HG03066 (cell line): ENCODE measurements at regions not wholly inside any gene's neighbourhood (a gene's known extent, or its start where the extent isn't known, plus 50 kb on each side); places are given as distances from the start of the nearest gene placed in this dataset.

ENCODE experiments used
- ATAC-seq: cut with Tn5 transposase; IDR thresholded peaks from one replicate; pipeline ENCODE4 v1.9.1; 2021; ENCODE audit warnings: low read depth; ENCODE audit not compliant: unreplicated experiment

DNA sequence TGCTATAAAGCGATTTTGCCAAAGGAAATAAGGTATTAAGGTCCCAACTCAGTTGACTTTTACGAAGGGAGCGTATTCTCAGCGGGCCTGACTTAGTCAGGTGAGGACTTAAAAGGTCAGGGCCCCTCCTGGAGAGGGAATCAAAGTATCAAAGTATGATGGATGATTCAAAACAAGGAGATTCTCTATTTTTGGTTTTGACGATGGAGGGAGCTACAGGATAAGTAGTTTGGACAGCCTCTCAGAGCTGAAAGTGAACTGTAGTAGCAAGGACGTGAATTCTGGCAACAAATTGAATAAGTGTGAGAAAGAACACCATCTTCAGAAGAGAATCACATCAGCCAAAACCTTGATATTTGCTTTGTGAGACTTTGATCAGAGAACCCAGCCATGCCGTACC lies 1186.5 kb downstream of the SI start:
- no peak for ATAC-seq

DNA sequence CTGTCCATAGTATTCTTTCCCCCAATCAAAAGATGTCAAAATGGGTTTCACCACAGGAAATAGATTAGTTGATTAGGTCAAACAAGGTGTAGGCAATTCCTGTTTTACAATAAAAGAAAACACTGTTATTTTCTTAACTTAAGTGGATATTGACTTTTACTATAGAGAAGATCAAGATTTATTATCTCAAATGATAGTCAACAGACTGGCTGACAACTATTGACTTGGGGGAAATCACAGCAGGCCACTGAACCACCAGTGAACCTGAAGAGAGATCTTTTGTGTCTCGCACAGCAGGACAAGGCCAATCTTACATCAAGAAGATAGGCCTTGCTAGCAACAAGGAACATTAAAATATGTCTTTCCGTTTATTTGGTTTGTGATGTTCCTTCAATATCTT lies 1187.6 kb downstream of the SI start:
- no peak for ATAC-seq

DNA sequence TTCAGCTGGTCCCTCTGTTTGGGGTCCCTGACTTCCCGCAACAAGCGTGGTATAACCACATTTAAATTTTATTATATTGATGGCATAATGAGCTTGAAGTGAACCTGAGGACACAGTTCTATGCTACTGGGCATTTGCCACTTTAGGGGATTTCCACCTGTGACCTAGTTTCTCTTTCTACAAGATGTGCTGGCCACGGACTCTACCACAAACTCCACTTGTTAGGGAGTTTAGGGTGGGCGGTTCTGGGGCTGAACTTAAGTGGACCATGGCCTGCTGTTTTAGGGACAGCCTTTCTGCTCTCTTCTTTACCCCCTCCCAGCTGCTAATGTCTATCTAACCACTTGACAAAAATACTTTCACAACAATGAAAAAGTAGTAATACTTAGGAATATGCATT lies 1199.1 kb downstream of the SI start:
- no peak for ATAC-seq

DNA sequence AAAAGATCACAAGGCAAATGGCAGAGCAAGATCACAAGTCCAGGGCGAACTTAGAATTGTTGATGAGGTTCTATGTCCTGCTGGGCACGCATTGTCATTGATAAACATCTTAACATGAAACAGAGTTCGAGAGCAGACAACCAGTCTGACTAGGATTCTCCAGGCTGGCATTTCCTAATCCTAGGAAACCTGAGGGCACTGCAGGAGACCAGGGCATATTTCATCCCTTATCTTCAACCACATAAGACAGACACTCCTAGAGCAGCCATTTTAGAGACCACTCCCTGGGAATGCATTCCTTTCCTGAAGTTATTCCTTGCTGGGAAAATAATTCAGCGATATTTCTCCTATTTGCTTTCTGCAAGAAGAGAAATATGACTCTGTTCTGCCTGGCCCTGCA lies 1199.9 kb downstream of the SI start:
- ATAC-seq = no peak

DNA sequence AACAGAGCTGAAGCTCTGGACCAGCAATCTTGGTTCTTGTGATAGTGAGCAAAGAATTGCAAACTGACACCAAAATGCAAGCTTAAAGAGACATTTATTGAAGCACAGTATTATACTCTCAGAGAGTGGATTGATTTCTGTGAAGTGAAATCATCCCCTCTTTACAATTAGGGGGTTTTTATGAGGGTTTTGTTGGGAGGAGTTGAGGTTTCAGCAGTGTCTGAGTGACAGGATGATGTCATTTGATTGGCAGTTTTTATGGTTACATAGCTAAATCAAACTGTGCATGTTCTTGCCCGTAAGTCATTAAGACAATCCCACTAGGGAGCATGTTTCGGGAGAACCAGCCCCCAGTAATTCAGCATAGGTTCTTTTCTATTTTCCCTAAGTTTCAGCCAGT lies 1200.5 kb downstream of the SI start:
- no peak for ATAC-seq

DNA sequence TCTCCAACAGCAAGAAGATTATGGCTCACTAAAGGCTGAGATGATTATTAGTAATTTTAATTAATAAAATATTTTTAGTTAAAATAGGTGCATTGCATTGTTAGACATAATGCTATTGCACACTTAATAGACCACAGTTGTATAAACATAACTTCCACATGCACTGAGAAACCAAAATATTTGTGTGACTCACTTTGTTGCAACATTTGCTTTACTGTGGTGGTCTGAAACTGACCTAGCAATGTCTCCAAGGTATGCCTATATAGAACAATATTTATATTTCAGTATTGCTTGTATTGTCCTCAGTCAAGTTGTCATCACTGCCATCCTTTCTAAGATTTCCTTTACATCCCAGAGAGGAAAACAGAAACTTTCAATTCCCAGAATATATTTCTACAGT lies 1215.2 kb downstream of the SI start:
- ATAC-seq = no peak

DNA sequence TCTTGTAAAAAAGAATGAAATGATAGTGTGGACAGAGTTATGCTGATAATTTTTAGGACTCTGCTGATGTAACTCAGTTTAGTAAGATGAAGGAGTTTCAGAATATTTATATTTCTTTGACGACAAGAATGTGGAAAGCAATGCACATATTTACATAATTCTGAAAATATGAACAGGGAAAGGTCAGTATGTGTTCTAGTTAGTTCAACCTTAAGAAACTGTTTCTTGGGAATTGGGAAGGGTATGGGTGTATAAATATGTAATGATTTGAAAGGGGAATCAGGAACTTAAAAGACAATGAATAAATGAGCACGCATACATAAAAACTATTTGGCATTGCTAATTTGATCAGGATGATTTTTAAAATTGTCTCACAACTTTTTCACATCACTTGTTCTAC lies 1226.1 kb downstream of the SI start:
- ATAC-seq = no peak

DNA sequence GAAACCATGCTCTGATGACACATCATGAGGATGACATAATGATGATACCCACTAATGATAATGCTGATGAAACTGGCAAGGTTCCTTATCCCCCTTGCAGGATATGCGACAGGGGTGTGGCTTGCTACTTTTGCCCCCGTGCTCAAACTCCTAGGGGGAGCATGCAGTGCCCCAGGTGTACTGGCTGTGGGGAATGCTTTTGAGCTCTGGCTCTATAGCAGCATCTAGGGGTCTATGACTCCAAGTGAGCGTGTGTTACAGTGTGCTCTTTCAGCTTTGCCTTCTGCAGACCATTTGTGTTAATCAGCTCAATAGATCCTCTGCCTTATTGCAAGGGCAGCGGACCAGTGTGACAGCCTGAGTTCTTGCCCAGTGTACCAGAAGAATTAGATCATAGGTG lies 1239.5 kb downstream of the SI start:
- ATAC-seq = no peak

DNA sequence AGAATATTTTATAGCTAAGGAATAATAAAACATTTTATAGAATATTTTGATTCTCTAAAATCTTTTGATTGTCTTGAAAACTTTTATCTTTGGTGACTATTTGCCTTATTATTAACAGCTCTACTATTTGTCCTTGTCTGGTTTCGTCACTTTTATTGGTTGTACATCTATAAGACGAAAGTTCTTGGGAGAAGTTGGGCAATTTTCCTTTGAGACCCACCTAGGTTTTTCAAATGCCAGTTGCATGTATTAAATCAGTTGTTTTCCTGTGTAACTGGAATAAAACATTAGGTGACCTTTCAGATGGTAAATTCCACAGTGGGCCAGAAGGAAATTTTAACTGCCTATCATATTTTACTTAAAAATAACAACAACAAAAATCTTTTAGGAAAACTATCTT lies 1245.7 kb downstream of the SI start:
- ATAC-seq = no peak

DNA sequence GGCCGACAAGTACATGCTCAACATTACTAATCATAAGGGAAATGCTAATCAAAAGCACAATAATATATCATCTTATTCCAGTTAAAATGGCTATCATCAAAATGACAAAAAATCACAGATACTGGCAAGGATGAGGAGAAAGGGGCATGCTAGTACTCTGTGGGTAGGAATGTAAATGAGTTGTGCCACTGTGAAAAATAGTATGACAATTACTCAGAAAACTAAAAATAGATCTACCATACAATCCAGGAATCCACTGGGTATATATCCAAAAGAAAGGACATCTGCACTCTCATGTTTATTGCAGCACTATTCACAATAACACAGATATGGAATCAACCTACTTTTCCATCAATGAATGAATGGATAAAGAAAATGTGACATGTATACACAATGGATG lies 1256.5 kb downstream of the SI start:
- ATAC-seq = no peak

DNA sequence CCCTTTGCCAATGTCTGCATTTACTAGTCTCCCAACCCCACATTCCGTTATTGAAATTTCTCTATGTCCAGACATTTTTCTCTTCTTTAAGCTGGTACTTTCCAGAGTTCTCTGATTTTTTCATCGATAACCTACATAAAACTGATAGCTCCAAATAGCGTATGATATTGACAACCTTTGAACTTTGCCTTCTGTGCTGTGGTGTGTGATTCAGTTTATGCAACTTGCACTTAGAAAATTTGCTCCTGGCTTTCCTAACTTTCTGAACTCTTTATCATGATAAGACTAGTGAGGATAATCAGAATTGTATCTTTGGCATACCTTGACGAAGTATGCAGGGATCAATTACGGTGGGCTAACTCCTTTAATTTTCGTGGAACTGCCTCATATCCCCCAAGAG lies 1261.3 kb downstream of the SI start:
- no peak for ATAC-seq

DNA sequence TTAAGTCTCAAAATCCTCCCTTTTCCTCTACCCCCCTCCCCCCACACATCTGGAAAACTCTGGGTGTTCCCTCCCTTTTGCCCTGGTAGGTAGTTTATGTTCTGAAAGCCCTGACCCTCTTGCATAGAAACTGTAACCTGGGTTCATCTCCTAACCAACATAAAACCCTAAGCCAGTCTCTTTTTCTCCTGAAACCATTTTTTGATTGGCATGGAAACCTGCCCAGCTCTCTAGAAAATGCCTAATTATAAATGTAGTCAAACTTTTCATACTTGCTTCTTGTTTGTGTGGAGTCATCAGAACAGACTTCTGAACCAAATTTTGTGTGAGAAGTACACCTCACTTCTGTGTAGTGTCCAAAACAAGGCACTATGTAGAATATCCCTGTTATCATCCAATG lies 1264.4 kb downstream of the SI start:
- ATAC-seq = no peak

DNA sequence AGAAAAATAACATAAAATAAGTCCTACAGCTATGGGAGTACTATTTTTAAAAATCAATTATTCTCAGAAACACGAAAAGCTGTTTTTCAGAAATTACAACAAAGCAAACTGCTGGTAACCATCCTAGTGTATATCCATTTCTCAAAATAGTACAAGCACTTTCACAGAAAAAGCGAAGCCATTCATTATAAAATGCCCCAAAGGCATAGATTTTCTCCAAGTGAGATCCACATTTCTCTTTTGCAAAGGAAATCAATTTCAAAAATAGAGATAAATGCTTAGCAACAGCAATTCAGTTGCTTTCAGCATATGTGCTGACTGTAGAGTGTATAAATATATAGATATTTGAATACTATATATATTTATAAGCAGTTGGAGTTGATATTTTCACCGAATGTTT lies 1266.3 kb downstream of the SI start:
- no peak for ATAC-seq

DNA sequence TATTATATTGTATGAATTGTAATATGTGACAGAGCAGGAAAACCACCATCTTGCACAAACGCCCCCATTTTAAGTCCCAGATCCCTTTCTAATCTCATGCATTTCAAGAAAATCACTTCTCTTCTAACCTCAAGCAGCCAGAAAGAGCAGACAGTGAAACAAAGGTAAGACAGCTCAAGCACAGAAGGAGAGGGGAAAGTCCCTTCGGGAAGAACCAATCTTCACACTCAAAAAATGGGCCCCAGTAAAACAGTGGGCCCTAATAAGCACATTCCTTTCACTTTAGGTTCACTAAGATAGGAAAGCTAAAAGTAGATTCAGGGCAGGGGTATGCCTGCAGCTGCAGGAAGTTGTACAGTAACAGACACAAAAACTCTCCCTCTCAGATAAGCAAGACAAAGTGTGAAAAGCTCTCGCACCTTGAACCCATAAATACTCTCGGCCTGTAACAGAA lies 1268.7 kb downstream of the SI start:
- ATAC-seq = peak; percentile 73

DNA sequence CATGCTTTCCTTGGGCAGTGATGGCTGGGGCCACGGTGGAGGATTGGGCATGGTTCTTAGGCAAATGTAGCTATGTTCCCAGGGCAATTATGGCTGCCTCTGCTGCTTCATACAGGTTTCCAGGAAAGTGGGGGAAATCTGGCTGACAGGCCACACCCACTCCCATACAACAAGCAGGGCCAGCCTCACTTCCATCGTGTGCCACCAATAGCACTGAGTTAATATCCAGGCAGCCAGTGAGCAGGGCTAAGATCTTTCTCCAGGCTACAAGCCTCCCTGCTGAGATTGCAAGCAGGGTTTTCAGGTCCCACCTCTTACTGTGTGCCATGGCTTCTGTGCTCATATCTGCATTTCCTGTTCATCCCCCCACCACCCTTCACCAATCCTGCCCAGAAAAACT lies 1291.9 kb downstream of the SI start:
- no peak for ATAC-seq

DNA sequence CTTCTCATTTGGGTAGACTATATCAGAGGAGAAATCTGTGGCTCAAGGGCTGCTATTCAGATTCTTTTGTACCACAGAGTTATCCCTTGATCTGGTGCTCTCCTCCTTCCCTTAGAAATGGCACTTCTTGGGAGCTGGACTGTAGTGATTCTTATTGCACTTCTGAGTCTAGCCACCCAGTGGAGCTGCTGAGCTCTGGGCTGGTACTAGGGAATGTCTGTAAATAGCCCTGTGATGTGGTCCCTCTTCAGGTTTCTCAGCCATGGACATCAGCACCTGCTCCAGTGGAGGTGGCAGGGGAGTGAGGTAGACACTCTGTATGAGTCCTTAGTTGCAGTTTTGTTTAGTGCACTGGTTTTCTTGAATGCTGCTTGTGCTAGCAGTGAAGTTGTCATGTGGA lies 1292.6 kb downstream of the SI start:
- ATAC-seq = no peak

DNA sequence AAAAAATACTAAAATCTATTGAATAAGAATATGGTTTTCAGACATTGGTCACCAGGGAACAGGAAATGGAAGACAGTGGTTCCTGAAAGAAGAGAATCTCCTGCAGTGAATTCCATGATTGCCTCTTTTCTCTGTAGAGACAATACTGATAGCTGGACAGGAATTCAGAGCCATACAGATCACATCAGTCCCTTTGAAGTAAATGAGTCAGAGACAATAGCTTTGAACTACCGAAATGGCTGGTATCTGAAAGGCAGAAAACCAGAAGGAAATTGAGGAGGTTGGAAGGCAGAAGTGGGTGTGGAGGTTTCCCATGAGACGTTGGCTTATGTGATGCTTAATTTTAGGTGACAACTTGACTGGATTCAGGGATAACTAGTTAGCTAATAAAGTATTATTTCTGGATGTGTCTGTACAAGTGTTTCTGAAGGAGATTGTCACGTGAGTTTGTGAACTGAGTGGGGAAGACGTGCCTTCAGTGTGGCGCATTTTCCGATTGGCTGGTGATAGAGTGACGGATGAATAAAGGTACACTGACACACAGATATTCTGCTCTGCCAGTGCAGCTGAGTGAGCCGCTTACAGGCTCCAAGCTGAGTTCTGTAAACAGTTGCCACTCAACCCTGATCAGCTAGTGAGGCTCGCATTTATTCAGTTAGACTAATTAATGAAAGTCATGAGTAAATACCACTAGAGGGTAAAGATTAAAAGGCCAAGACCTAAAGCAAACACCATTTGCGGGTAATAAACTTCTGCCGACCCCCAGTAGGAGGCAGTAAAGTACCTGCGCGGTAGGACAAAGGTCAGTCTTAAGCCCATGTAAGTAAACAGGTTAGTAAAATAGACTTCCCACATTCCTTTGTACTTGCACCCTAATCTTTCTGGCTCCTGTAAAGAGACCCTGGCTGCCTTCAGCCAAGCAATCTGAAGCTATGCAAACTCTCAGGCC lies 1298.6 kb downstream of the SI start:
- ATAC-seq = no peak

DNA sequence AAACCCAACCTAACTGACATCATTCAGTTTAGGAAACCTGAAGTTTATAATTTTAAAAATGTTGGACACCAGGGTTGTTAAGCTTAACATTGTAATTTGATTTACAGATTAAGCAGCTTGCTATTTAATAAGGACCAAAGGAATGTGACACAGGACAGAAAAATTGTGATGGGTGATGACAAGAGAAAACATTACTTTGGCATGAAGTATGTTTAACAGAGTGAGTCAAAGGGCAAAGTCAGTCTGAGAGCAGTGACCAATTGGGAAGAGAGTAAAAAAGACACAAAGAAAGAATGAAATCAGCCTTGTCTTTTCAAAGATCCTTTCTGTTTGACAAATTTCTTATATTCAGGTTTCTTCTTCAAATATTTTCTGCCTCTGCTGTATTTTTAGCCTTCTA lies 1301.6 kb downstream of the SI start:
- ATAC-seq = no peak

DNA sequence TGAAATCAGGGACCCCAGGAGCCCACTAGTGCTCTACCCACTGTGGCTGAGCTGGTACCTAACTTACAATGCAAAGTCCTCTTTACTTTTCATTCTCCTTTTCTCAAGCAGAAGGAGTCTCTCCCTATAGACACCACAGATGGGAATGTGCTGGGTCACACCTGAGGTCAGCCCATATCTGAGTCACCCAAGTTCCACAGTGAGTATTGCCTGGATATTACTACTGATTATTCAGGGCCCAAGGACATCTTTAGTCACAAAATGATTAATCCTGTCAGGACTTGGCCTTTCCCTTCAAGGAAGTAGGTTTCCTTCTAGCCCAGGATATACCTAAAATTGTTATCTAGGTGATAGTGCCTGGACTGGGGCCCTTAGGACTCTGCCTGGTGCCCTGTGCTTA lies 1305.2 kb downstream of the SI start:
- ATAC-seq = no peak

DNA sequence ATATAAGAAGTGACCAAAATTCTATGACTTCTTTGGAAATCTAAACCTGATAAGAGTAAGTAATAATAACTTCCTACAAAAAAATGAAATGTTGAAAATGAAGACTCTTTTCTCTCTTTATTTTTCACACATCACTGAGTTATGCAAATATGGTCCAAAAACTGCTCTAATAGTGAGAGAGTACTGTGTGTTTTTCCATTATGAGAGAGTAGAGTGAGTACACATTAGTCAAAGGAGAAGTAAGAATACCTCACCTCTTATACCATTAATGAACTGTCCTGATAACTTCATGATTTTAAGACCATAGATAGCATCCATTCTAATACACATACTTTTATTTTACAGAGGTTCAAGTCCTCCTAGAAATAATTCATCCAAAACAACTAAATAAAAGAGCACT lies 1310.2 kb downstream of the SI start:
- peak; percentile 74 for ATAC-seq

DNA sequence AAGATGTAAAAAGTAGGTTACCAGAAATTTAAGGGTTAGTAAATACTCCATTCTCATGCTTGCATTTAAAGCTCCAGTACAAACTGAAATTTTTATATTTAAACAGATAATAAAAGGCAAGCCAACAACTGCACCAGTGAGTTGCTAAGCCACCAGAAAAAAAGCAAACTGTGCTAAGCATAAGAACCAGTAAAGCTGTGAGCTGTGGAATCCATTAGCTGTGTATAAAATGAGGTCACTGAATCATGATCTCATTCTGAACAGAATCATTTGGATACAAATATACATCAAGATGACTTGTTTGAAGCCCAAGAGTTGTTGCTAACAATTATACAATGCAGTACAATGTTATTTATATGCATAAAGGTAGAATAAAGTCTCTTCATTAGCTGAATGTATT lies 1312.2 kb downstream of the SI start:
- no peak for ATAC-seq

DNA sequence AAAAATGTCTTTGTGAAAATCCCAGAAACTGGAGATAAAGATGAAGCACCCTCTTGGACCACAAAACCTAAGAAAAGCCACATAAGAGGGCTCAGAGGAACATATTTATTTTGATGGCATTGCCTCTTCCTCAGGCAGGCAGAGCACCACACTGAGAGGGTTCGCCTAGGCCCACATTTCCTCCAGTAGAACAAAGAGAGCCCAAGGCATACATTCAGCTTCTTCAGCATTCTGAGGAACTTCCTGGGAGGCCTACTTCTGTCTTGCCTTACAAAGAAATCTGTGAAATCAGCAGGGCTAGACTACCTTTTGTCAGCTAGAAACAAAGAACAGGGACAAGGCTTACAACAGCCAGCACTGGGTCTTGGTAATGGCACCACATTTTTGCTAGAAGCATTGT lies 1325.3 kb downstream of the SI start:
- no peak for ATAC-seq

DNA sequence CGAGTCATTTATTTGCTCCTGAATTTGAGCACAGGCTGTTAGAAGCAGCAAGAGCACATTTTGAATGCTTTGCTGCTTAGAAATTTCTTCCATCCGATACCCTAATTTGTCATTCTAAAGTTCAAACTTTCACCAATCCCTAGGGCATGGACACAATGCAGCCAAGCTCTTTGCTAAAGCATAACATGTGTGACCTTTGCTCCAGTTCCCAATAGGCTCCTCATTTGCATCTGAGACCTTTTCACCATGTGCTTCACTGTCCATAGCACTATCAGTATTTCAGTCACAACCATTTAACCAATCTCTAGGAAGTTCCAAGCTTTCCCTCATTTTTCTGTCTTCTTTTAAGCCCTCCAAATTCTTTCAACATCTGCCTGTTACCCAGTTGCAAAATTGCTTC lies 1333.1 kb downstream of the SI start:
- ATAC-seq = no peak
